MCF 10A (cell line): ENCODE measurements at regions not wholly inside any gene's neighbourhood (a gene's known extent, or its start where the extent isn't known, plus 50 kb on each side); places are given as distances from the start of the nearest gene placed in this dataset.

Experiments
- BruUV-seq: library from RNA; stranded (reverse); fragments of 400-500 nt; replicated peaks from 2 replicates; lab custom pipeline; 2021; lab: Mats Ljungman, UMichigan
- CTCF ChIA-PET: fragments of 300-600 bp; sonication (Branson Sonifier 250); formaldehyde crosslinking; extraction: SDS; loops from one replicate; lab custom pipeline; 2021; ENCODE audit warnings: antibody characterized with exemption, inconsistent platforms; lab: Yijun Ruan, JAX
- POLR2A ChIA-PET: fragments of 300-600, 350-650 bp; sonication (Branson Sonifier 250); formaldehyde crosslinking; extraction: SDS; loops from one replicate; lab custom pipeline; 2020; ENCODE audit warnings: antibody characterized with exemption, inconsistent platforms; lab: Yijun Ruan, JAX
- DNase-seq: peaks from one replicate; pipeline ENCODE4 v3.0.0-alpha.2; 2018; ENCODE audit not compliant: unreplicated experiment
- H3K27ac Mint-ChIP-seq: one replicate; pipeline ENCODE4 v1.8.0; 2022; ENCODE audit warnings: mild to moderate bottlenecking, low read depth, mixed read lengths; ENCODE audit not compliant: unreplicated experiment
- H3K27me3 Mint-ChIP-seq: one replicate; pipeline ENCODE4 v1.8.0; 2022; ENCODE audit warnings: mixed read lengths; ENCODE audit not compliant: insufficient read depth, unreplicated experiment
- H3K36me3 Mint-ChIP-seq: one replicate; pipeline ENCODE4 v1.8.0; 2022; ENCODE audit warnings: mild to moderate bottlenecking, moderate library complexity, mixed read lengths; ENCODE audit not compliant: insufficient read depth, unreplicated experiment
- H3K4me1 Mint-ChIP-seq: one replicate; pipeline ENCODE4 v1.8.0; 2022; ENCODE audit warnings: mixed read lengths; ENCODE audit not compliant: insufficient read depth, unreplicated experiment
- H3K4me3 Mint-ChIP-seq: one replicate; pipeline ENCODE4 v1.8.0; 2022; ENCODE audit warnings: mild to moderate bottlenecking, moderate library complexity, mixed read lengths; ENCODE audit not compliant: unreplicated experiment
- H3K9me3 Mint-ChIP-seq: one replicate; pipeline ENCODE4 v1.8.0; 2022; ENCODE audit warnings: mixed read lengths; ENCODE audit not compliant: unreplicated experiment
- CTCF ChIP-seq: fragments of 200-600 bp; IDR thresholded peaks from one replicate; pipeline ENCODE4 v1.8.0; 2022; ENCODE audit warnings: antibody characterized with exemption, mild to moderate bottlenecking; ENCODE audit not compliant: unreplicated experiment
- intact Hi-C: fragments of 100-400 bp; cut with micrococcal nuclease; formaldehyde crosslinking; loops from 2 replicates; pipeline ENCODE4 v1.14.1; 2022

- no peak for DNase-seq
- intact Hi-C loops: no loop called here
- Mint-ChIP-seq H3K27ac (no peak overlapping the region), H3K27me3 (no peaks in the 10 kb centered on the region), H3K36me3 (no peaks in the 10 kb centered on the region), H3K4me3 (no peak overlapping the region), H3K4me1 (peaks cover 5% of the 10 kb centered on the region), H3K9me3 (no peaks in the 10 kb centered on the region)
- ChIA-PET POLR2A (no interaction called here), CTCF (interaction anchor here (2.9 kb wide), 1 partner anchor 265 kb away, joined by 16 read pairs; no protein-coding TSS in a partner anchor)
- no TSS peak for BruUV-seq
- no peak for TF ChIP-seq CTCF
Observed at GRCh38 chr7:3153118-3153517, 109.5 kb upstream of the CARD11 start.

GRCh38 chr7:3154317-3154716, 110.7 kb upstream of the CARD11 start:
- BruUV-seq: no TSS peak
- Mint-ChIP-seq H3K4me1 (peaks cover 5% of the 10 kb centered on the region), H3K36me3 (no peaks in the 10 kb centered on the region), H3K27me3 (no peaks in the 10 kb centered on the region), H3K9me3 (no peaks in the 10 kb centered on the region), H3K4me3 (no peak overlapping the region), H3K27ac (no peak overlapping the region)
- ChIA-PET POLR2A (no interaction called here), CTCF (interaction anchor here (0.6 to 2.9 kb wide), 12 partner anchors 9 to 1776 kb away, joined by 3 to 16 read pairs (median 3); no protein-coding TSS in a partner anchor)
- intact Hi-C loops: no loop called here
- TF ChIP-seq CTCF: no peak
- DNase-seq: no peak

- H3K36me3 Mint-ChIP-seq: no peaks in the 10 kb centered on the region
- BruUV-seq: no TSS peak
- H3K27ac Mint-ChIP-seq: no peak overlapping the region
- ChIA-PET CTCF (interaction anchor here (0.6 to 2.9 kb wide), 13 partner anchors 9 to 1775 kb away, joined by 3 to 16 read pairs (median 3); no protein-coding TSS in a partner anchor), POLR2A (no interaction called here)
- no peaks in the 10 kb centered on the region for H3K9me3 Mint-ChIP-seq
- intact Hi-C loops: loop anchor here (1.0 kb wide), 2 partner anchors 268 to 290 kb away; no protein-coding TSS in a partner anchor
- peak; percentile 67 for TF ChIP-seq CTCF
- peak; percentile 57 for DNase-seq
- H3K4me3 Mint-ChIP-seq: no peak overlapping the region
- H3K27me3 Mint-ChIP-seq: no peaks in the 10 kb centered on the region
- peaks cover 5% of the 10 kb centered on the region for H3K4me1 Mint-ChIP-seq
Observed at GRCh38 chr7:3154881-3155494, 111.3 kb upstream of the CARD11 start.

GRCh38 chr7:3156508-3156907, 112.8 kb upstream of the CARD11 start:
- intact Hi-C loops: no loop called here
- Mint-ChIP-seq H3K36me3 (no peaks in the 10 kb centered on the region), H3K4me3 (no peak overlapping the region), H3K27ac (no peak overlapping the region), H3K4me1 (peaks cover 5% of the 10 kb centered on the region), H3K9me3 (no peaks in the 10 kb centered on the region), H3K27me3 (no peaks in the 10 kb centered on the region)
- DNase-seq: peak; percentile 75
- ChIA-PET POLR2A (no interaction called here), CTCF (interaction anchor here (0.7 to 1.4 kb wide), 2 partner anchors 134 to 269 kb away, joined by 3 to 5 read pairs; no protein-coding TSS in a partner anchor)
- TF ChIP-seq CTCF: no peak
- no TSS peak for BruUV-seq
